SK-N-DZ (cell line): ENCODE measurements at regions not wholly inside any gene's neighbourhood (a gene's known extent, or its start where the extent isn't known, plus 50 kb on each side); places are given as distances from the start of the nearest gene placed in this dataset.

ENCODE experiments used
- DNase-seq: peaks from one replicate; pipeline ENCODE4 v3.0.0-alpha.2; 2015; ENCODE audit warnings: low spot score

DNA sequence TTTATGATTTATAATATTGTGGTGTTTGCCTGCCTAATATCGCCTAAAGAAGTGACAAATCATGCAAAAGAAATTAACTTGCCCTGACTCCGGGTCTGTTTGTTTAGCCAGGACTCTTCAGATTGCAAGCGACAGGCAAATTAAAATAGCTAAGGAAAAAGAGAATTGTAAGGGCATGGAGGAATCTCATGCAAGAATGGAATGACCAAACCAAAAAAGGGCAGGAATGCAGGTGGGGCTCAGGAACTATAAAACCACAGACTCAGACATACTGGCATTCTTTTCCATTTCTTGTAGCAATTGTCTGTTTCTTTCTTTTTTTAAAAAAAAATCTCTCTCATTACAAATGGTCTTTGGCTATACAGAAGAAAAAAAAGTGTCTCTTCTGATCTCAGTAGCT lies 188.1 kb upstream of the XYLT1 start:
- DNase-seq, result no peak

DNA sequence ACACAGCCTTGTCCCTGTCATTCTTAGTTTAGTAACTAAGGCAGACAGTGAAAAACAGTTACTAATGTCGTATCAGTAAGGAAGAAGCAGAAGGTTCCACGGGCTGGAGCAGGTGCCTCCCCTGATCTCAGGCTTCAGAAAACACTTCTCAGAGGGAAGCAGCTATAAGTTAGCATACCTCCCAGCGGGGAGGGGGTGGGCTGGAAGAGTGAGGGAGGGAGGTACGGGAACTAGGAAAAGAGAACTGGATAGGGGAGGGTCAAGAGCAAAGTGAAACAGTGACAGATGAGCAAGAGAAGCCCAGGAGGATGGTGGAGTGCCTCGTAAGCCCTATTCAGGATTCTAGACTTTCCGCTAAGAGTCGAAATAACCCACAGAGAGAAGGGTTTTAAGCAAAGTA lies 186.3 kb upstream of the XYLT1 start:
- DNase-seq, result no peak

DNA sequence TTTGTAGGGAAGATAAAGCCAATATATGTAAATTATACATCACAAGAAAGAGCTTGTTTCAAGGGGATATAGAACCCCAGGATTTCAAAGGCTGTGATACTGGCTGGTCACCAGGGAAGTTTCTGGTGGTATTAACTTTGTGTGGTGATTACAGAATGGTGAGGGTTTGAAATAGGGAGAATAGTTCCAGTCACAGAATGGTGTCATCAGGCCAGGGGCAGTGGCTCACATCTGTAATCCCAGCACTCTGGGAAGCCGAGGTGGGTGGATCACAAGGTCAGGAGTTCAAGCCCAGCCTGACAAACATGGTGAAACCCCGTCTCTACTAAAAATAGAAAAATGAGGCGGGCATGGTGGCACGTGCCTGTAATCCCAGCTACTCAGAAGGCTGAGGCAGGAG lies 183.8 kb upstream of the XYLT1 start:
- DNase-seq, result no peak

DNA sequence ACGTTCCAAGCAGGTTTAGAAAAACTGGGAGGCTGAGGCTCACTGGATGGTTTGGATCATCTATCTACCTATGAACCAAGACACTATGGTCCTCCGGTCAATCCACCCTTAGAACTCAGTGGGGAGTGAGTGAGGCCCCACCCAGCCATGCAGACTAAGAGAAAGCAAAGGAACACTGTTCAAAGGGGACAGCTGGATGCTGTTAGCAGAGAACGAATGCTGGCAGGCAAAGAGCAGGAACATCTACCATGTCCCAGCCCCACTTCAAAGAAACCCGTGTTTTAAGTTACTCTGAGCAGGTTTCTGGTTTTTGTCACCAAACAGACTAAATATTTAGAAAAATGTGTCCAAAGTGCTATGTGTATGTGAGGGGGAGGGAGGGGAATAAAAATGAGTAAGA lies 183.4 kb upstream of the XYLT1 start:
- DNase-seq, result no peak

DNA sequence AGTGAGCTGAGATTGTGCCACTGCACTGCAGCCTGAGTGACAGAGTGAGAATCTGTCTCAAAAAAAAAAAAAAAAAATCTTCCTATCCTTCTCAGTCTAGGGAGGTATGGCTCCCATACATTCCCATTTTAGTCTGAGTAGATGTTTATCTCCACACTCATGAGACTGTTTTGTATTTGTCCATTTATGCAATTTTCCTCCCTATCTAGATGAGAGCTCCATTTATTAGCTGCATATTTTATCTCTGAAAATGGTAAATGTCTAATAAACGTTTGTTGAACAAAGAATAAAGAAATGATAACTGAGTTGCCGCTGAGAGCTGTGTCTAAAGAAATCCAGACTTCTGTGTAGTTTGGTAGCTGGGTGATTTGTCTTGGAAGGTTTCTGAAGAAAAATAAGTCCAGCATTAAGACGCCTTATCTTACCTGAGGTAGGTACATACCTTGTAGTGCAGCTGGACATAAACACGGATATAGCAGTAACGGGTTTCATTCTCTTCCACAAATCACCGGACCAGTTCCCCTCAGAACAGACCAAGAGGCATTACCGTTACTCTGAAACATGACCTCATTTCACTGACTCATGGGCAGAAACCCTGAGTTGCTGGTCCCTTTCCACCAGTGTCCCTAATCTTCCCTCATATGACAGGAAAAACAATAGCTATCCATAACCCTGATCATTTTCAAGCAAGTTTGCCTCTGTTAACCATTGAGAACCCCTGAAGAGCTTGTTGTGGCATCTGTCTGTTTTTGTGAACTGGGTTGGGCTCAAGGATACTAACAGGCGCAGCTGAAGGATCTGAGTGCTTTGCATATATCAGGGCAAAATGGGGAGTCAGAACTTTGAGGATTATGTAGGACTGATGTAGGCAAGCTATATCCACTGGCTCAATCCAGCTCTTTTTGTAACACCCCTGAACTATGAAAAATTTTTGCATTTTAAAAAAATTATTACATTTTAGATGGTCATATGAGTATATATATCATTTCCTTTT lies 177.4 kb upstream of the XYLT1 start:
- DNase-seq, result no peak

DNA sequence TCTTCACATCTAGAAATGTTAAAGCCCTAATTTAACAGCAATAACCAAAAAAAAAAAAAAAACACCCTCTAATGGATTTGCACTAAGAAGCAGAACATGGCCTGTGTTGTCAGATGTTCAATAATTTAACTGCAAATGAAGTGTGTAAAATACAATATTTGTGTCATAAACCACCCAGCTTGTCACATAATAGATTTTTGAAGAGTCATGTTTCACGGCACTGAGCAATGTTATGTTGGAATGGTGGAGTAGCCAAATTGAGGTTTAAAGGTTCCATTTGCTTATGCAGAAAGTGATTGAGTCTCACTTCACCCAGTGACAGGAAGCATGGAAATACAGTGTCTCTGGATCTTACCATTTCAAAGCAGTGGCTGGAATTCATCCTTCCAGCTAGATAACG lies 173.2 kb upstream of the XYLT1 start:
- DNase-seq, result no peak

DNA sequence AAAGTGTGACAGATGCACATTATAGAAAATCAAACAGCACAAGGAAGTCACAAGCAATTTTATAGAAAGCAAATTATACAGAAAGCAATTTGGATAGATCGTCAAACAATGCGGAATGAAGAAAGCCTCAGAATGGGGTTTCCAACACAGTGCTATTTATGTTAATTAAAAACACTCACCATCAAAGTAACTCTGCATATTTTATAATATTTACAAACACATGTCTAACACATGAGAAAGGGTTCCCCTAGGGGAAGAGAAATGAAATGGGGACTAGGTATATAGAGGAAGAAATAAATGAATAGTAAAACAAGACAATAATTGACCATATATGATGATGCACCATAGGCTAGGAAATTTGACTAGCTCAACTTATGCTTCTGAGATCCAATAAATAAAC lies 171.2 kb upstream of the XYLT1 start:
- no peak for DNase-seq

DNA sequence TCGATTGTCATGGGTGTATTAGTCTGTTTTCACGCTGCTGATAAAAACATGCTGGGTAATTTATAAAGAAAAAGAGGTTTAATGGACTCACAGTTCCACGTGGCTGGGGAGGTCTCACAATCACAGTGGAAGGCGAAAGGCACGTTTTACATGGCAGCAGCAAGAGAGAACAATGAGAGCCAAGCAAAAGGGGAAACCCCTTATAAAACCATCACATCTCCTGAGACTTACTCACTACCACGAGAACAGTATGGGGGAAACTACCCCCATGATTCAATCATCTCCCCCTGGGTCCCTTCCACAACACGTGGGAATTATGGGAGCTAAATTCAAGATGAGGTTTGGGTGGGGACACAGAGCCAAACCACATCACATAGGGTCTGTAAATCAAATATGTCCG lies 167.4 kb upstream of the XYLT1 start:
- no peak for DNase-seq

DNA sequence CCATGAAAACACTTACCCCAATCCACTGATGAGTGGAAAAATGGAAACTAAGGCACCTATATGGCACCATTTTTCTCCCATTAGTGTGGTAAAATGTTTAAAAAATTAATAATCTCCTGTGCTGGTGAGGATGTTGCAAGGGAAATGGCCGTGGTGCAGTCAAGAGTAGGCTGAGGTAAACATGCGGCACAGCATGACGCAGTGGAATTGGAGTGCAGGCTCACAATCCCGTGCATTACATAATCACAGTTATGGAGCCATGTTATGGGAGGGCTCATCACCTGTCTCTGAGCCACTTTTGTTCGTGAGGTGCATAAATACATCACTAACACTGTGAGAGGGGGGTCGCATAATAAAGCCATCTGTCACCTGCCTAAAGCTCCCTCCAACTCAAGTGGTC lies 164.4 kb upstream of the XYLT1 start:
- DNase-seq, result no peak

DNA sequence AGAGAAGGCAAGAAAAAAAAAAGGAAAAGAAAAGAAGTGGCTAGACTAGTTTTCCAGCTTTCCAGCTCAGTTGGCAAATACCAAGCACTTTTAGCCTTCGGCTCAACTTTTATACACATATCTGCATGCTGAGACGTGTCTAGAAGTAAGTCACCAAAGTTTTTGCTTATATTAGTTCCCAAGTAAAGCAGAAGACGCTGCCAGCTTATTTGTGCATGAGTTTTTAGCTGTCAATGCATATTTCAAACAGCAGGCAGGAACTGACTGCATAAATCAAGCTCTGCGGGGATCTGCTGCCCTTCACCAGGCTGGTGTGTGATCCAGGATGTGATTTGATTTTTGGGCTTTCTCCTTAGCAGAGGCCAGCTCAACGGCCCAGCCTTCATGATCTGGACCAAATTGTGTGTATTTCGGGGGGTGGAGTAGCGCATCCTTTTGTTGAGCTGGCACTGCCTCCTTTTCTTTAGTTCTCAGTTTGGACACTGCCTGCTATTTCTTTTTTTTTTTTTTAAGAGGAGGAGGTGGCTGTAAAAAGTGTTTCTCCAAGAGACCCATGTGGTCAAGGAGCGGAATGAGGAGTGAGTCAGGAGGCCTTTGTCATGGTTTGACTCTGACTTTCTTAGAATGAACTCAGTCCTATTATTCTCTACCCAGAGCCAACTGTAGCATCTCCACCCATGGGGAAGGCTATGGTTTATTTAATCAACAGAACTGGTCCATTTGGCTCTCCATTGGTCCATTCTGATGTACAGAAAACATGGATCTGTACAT lies 162.6 kb upstream of the XYLT1 start:
- no peak for DNase-seq

DNA sequence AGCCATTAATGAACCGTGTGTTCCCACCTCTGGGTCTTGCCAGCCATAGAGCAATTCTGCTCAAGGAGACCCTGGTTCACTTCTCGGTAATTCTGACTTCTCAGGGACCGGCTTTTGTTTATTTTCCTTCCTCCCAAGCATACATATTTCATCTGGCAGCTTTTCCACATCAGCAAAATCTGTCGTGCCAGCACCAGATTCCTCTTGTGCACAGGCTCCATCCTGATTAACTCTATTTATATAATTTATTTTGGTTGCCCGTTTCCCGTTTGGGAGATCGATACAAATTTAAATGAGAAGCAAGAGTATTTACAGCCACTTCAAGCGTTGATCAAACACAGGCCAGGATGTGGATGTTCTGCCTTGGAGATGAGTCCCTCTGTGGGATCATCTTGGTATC lies 161.9 kb upstream of the XYLT1 start:
- no peak for DNase-seq

DNA sequence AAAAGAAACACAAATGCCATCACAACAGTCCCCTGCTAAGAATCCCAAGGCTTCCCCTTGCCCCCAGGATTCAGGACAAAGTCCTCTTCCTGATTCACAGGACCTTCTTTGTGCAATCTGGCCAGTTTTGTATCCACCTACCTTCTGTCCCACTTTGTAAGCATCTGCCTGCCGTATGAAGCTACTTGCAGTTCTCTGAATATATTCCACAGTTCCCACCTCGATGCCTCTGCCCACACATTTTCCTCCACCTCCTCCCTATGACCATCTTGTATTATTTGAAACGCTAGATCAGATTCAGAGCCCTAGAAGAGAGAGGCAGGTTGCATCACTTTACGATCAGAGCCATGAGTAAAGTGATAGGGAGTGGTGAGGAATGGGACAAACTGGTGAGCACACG lies 159.2 kb upstream of the XYLT1 start:
- DNase-seq, result no peak

DNA sequence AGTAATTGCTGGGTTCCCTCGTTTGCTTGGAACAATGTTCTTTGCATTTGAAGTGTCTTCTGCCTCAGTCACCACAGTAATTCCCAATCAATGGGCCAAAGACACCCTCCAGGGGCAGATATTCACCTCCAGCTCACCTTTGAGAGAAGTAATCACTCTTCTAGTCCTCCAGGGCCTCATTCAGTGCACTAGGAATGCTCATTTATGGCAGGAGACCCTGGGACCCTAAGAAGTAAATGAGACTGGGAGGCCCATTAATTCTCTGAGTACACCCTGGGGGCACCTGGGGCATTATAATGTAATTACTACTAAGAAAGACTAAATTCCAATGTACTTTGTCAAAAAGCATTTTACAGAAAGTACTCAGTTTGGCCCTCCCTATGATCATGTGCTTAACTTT lies 158.2 kb upstream of the XYLT1 start:
- no peak for DNase-seq

DNA sequence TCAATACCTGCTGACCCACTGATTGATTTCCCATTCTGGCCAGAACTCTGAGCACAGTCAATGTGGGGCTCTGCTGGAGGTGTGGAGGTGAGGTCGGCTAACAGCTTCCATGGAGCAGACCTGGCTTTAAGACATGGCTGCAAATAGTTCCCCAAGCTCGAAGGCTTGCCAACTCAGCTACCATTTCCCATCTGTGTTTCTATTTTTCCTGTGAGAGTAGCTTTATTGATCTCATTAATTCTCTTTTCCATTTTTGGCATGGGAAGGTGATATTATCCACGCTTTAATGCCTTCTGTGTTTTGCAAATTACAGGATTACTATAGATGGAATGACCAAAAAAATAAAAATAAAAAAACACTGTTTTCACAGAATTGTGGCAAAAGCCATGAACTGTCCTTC lies 151.6 kb upstream of the XYLT1 start:
- DNase-seq, result no peak

DNA sequence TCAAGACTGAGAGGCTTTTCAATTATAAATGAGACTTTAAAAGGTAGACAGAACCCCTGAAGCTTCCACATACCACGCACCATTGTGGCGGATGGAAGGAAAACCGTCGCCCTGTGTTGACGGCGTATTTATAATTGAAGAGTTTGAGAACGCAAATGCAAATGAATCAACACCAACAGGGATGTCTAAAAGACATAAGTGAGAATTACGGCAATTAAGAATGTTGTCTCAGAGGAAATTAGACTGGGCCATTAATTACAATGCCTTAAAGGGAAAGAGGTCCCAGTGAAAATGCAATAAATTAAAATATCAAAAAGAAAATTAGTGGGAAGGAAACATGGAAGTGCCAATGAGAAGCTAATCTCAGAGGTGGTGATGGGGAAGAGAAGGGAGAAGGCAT lies 148.5 kb upstream of the XYLT1 start:
- no peak for DNase-seq

DNA sequence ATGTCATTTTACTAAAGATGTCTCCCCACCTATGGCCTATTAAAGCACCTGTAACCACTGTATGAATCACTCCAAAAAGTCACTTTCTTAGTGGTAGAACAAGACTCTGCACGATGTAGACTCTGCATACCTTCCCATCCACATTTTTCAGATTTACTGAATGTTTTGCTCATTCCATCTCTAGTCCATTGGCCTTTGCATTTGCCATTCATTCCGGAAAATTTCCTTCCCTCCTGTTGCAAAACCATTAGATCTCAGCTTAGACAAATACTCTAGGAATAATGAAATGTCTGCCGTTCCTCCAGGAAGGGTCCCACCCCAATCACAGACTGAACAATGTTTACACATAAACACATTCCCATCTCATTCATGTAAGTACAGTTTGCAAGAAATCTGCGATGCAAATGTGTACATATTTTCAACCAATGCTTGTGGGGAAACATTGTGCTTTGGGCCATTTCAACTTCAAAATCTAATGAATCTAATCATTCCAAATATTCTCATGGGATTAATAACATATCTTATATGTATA lies 146.3 kb upstream of the XYLT1 start:
- DNase-seq, result no peak

DNA sequence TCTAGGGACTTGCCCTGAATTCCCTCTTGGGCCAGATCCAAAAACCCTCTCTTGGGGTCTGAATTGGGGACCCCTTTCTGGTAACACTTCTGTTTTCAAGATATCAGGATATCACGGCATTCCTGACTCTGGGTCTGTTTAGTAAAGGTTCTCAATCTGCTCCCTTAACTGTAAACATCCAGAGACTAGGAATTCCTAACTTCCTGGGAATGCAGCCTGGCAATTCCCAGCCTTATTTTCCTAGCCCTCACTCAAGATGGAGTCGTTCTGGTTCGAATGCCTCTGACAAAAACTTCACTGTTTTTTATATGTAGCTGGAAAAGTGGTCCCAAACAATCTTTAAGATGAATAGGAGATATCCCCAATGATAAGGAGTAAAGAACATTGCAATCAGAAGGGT lies 141.6 kb upstream of the XYLT1 start:
- DNase-seq, result no peak

DNA sequence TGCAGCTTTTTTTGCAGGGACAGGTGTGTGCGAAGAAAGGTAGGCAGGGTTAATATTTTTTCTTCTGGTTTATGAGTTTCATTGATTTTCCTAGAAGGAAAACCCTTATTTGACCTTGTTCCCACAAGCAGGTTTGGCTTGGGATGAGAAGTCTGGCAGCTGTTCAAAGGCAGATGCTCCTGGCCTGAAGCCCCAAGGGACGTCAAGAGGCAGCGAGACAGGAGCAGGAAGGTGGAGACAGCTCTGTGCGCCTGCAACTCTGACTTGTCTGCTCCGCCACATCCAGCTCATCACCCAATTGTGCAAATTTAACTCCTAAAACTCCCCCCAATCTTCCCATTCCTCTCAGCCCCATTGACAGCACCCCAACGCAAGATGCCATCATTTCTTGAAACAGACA lies 136.8 kb upstream of the XYLT1 start:
- peak; percentile 47 for DNase-seq

DNA sequence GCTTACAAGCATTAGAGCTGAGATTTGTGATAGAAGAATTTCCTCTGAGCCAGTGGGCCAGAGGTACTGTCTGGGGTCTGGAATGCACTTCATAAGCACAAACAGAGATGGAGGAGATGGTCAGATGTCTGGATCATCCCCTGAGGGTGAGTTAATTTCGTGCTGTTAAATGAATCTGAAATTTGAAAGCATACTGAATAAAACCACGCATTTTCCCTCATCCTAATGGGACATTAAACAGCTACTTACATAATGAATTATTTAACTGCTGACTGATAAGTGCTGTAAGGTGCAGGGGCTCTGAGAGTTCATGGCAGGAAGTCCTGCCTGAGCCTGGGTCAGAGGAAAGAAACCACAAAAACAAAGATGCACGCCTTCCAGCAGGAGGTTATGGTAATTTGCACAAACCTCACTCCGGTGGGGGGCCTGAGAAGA lies 136.3 kb upstream of the XYLT1 start:
- no peak for DNase-seq

DNA sequence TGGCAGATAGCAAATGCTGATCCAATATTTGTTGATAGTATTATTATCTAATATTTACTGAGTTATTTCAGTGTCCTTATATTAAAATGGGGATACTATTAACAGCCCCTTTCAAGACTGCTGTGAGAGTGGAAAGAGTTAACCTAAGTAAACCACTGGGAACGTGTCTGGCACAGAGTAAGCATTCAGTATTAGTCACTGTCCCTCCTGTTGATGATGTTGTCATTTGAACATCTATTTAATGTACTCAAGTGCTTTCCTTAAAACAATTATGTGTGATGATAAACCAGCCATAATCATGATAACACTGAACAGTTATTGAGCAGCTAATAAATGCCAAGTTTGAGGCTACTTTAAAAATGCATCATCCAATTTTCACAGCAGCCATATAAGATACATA lies 135.7 kb upstream of the XYLT1 start:
- DNase-seq, result no peak

DNA sequence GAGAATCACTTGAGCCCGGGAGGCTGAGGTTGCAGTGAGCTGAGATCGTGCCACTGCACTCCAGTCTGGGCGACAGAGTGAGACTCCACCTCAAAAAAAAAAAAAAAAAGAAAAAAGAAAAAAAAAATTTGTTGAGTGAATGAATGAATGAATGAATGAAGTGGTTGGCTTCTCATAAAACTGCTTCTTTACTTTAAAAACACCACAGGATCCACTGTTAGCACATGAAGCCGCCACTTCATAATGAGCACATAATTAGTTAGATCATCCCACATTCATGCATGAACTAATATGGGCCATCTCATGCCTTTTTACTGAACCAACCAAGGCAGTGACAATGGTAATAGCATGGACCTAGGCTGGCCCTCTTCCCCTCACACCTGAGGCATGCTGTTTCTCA lies 135.0 kb upstream of the XYLT1 start:
- no peak for DNase-seq

DNA sequence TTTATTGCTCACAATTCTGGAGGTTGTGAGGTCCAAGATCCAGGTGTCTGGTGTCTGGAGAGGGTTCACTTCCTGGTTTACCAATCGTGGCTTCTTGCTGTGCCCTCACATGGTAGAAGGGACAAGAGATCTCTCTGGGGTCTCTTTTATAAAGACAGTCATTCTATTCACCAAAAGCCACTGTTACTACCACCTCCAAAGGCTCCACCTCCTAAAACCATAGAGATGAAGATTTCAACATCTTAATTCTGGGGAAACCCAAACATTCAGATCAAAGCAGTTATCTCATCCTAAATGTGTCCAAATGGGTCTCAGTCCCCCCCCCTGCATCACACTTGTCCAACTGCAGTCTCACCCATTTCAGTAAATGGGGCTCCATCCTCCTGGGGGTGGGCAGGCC lies 132.9 kb upstream of the XYLT1 start:
- DNase-seq, result no peak

DNA sequence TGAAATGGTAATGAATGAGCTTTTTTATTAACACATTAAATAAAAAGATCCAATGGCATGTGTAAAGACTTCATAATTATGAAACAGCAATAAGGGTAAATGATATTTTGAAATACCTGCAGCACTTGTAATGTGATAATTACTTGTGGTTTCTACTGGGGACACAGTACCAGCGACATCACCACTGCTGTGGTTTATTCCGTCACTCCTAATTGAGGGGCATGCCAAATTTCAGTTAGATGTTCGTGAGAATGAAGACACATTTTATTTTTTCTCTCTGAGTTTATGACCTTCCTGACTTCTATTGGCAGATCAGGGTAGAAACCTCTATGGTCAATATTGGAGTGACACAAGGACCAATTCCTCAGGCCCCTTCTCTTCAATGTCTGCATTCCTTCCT lies 131.9 kb upstream of the XYLT1 start:
- DNase-seq, result no peak
